ENCODE measurements at regions not wholly inside any gene's neighbourhood (a gene's known extent, or its start where the extent isn't known, plus 50 kb on each side); places are given as distances from the start of the nearest gene placed in this dataset.

DNA sequence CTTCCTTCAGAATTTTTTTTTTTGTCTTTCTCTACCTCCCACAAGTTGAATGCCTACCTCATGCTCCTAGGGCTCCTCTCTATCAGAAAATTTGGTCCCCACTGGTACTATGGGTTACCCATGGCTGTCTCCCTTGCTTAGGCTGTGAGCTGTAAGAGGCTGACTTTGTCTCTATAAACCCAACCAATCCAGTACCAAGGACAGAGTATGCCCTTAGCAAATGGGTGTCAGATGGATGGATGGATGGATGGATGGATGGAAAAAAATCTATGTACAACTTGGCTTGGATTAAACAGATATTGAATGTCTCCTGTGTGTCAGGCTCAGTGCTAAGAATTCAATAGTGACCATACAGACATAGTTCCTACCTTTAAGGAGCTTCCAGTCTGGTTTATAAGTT lies 398.2 kb upstream of the TRPC7 start:
- peaks cover 5% of the 10 kb centered on the region; the same call in 1 of the 2 replicates for H3K9me3 ChIP-seq (ENCODE audit: control insufficient read depth, insufficient read depth, low read length)
- no peak overlapping the region for H3K4me2 ChIP-seq (ENCODE audit: low read depth, low read length)

More for the DNA sequence above, 398.2 kb upstream of the TRPC7 start:
- no peak overlapping the region for H4K5ac ChIP-seq (ENCODE audit: low read depth, low read length)
- no peak overlapping the region for H2BK20ac ChIP-seq (ENCODE audit: low read depth, low read length)
- H3K56ac ChIP-seq (ENCODE audit: extremely low read depth, insufficient read depth, low read length): no peak overlapping the region
- H2AK5ac ChIP-seq (ENCODE audit: low read depth, low read length): no peak overlapping the region
- no peaks in the 10 kb centered on the region for H3K36me3 ChIP-seq (ENCODE audit: control insufficient read depth, insufficient read depth, low read length)
- H3K4me1 ChIP-seq (ENCODE audit: control insufficient read depth, insufficient read depth, low read length): no peaks in the 10 kb centered on the region
- H3K27ac ChIP-seq (ENCODE audit: insufficient read depth, low read length): no peak overlapping the region
- dilution Hi-C loops (cut with HindIII; ENCODE audit: low sequenced_read_pairs, unreplicated experiment) (no loop called here), in situ Hi-C loops (cut with MboI; ENCODE audit: low sequenced_read_pairs) (loop anchor here (10.0 kb wide), 1 partner anchor 519 kb away; no protein-coding TSS in a partner anchor), intact Hi-C loops (cut with micrococcal nuclease) (no loop called here)
- no peak overlapping the region for H2BK120ac ChIP-seq (ENCODE audit: low read depth, low read length)
- no peak overlapping the region for H3K4ac ChIP-seq (ENCODE audit: low read depth, low read length)
- ATAC-seq (ENCODE audit: low read depth) (no peak), DNase-seq (no peak)
- no TSS peak for BruUV-seq (replicated peaks)
- H4K20me1 ChIP-seq (ENCODE audit: insufficient read depth, low read length): no peaks in the 10 kb centered on the region
- no peaks in the 10 kb centered on the region for H3K9me1 ChIP-seq (ENCODE audit: insufficient read depth, low read length)
- no peak overlapping the region for H2AFZ ChIP-seq (replicated peaks; ENCODE audit: low read length, poor library complexity)
- ChIA-PET CTCF (no interaction called here), POLR2A (ENCODE audit: unreplicated experiment) (no interaction called here)
- H2AK9ac ChIP-seq (replicated peaks; ENCODE audit: low read depth, low read length, poor library complexity): no peak overlapping the region
- no peak overlapping the region for H3K14ac ChIP-seq (replicated peaks; ENCODE audit: low read depth, low read length)
- H3K9ac ChIP-seq (ENCODE audit: low read depth, low read length): no peak overlapping the region
- no peaks in the 10 kb centered on the region for H3K79me1 ChIP-seq (ENCODE audit: low read depth in 1 of 2, low read length in 2 of 2)
- H3K27me3 ChIP-seq (ENCODE audit: control insufficient read depth, insufficient read depth, low read length): no peaks in the 10 kb centered on the region
- H3K18ac ChIP-seq (ENCODE audit: low read depth, low read length): no peak overlapping the region
- no peak overlapping the region for H4K91ac ChIP-seq (ENCODE audit: insufficient read depth, low read depth, low read length)
- no peak overlapping the region for H2BK5ac ChIP-seq (ENCODE audit: low read depth, low read length, poor library complexity, severe bottlenecking)
- H4K8ac ChIP-seq (ENCODE audit: low read depth in 2 of 2, low read length in 2 of 2): no peak overlapping the region
- H3K23ac ChIP-seq (ENCODE audit: low read depth, low read length): no peak overlapping the region
- no peak overlapping the region for H3K4me3 ChIP-seq (ENCODE audit: insufficient read depth, low read depth, low read length)
- H2BK15ac ChIP-seq (ENCODE audit: low read depth, low read length): no peak overlapping the region
- TF ChIP-seq BHLHE40 (IDR thresholded peaks at IDR 0.05; ENCODE audit: low read depth, low read length) (no peak), MAZ (IDR thresholded peaks at IDR 0.05; ENCODE audit: borderline replicate concordance, low read depth, low read length) (no peak), RFX5 (IDR thresholded peaks at IDR 0.05; ENCODE audit: low read depth, low read length) (no peak), NFE2L2 (IDR thresholded peaks at IDR 0.05; ENCODE audit: low read depth, low read length) (no peak), MAFK (IDR thresholded peaks at IDR 0.05; ENCODE audit: low read depth, low read length) (no peak), CHD1 (IDR thresholded peaks at IDR 0.05; ENCODE audit: low read depth, low read length) (no peak), SMC3 (IDR thresholded peaks at IDR 0.05; ENCODE audit: low read depth, low read length) (no peak), RAD21 (IDR thresholded peaks at IDR 0.05; ENCODE audit: low read length) (no peak), FOS (IDR thresholded peaks at IDR 0.05; ENCODE audit: low read depth, low read length) (no peak)
- TF ChIP-seq, protein P1, sequence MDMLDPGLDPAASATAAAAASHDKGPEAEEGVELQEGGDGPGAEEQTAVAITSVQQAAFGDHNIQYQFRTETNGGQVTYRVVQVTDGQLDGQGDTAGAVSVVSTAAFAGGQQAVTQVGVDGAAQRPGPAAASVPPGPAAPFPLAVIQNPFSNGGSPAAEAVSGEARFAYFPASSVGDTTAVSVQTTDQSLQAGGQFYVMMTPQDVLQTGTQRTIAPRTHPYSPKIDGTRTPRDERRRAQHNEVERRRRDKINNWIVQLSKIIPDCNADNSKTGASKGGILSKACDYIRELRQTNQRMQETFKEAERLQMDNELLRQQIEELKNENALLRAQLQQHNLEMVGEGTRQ (IDR thresholded peaks at IDR 0.05; ENCODE audit: low read depth, low read length): no peak

All from IMR-90 (cell line).